Endothelial cell of umbilical vein (primary cell): ENCODE measurements at regions not wholly inside any gene's neighbourhood (a gene's known extent, or its start where the extent isn't known, plus 50 kb on each side); places are given as distances from the start of the nearest gene placed in this dataset.

Experiments used
- BruUV-seq: library from RNA; stranded (reverse); fragments of 400-500 nt; replicated peaks from 2 replicates; lab custom pipeline; 2021; lab: Mats Ljungman, UMichigan
- CTCF ChIA-PET: fragments of 300-600, 350-600 bp; sonication (Branson Sonifier 250); formaldehyde crosslinking; loops from one replicate; lab custom pipeline; 2021; ENCODE audit warnings: antibody characterized with exemption, inconsistent platforms; lab: Charles Lee
- POLR2A ChIA-PET: fragments of 300-600, 350-600 bp; sonication (Branson Sonifier 250); formaldehyde crosslinking; loops from one replicate; lab custom pipeline; 2021; ENCODE audit warnings: antibody characterized with exemption, inconsistent platforms; lab: Charles Lee
- DNase-seq: peaks from one replicate; pipeline ENCODE4 v3.0.0-alpha.2; 2011; ENCODE audit warnings: low read depth, low spot score
- FAIRE-seq: peaks from 2 replicates; lab custom pipeline; 2011; peaks lifted over from hg19 to GRCh38; lab: Jason Lieb, UNC
- H2AFZ ChIP-seq: 2 replicates; pipeline ENCODE4 v1.6.0; 2012; ENCODE audit warnings: low read depth, low read length, control low read depth, inconsistent platforms
- H3K27ac ChIP-seq: 2 replicates; pipeline ENCODE4 v1.5.1; 2011; ENCODE audit warnings: low read depth, mild to moderate bottlenecking, control low read depth, low read length, moderate library complexity; ENCODE audit not compliant: insufficient read depth
- H3K27me3 ChIP-seq, 2 experiments: 2 replicates each; pipeline versions ENCODE4 v1.6.0 to v1.6.1; 2011; ENCODE audit warnings: low read length in 2 of 2, mixed read lengths in 1 of 2; ENCODE audit not compliant: control insufficient read depth in 2 of 2, insufficient read depth in 2 of 2
- H3K36me3 ChIP-seq, 2 experiments: 2 replicates in 1 of 2; 3 replicates in 1 of 2; pipeline ENCODE4 v1.5.1; 2011; ENCODE audit warnings: low read length in 2 of 2, mild to moderate bottlenecking in 1 of 2, moderate library complexity in 1 of 2; ENCODE audit not compliant: control insufficient read depth in 2 of 2, insufficient read depth in 2 of 2; ENCODE audit errors: extremely low read depth in 1 of 2
- H3K4me1 ChIP-seq: 3 replicates; pipeline ENCODE4 v1.5.1; 2011; ENCODE audit warnings: mild to moderate bottlenecking, low read length; ENCODE audit not compliant: control insufficient read depth, insufficient read depth; ENCODE audit errors: extremely low read depth
- H3K4me2 ChIP-seq: 2 replicates; pipeline ENCODE4 v1.6.1; 2011; ENCODE audit warnings: low read length, control low read depth, mixed read lengths; ENCODE audit not compliant: insufficient read depth
- H3K4me3 ChIP-seq, 3 experiments: fragments of 200-600 bp in 1 of 3; sonication (generic), shearing (Covaris generic) in 1 of 3; replicated peaks in 1 of 3; 2 replicates each; pipeline ENCODE4 v1.5.1; 2011 to 2016; ENCODE audit warnings: control low read depth in 3 of 3, low read length in 3 of 3, mild to moderate bottlenecking in 2 of 3, inconsistent platforms in 1 of 3, low read depth in 1 of 3, moderate library complexity in 1 of 3; ENCODE audit not compliant: insufficient read depth in 1 of 3
- H3K79me2 ChIP-seq: 2 replicates; pipeline ENCODE4 v1.6.0; 2012; ENCODE audit warnings: low read length, inconsistent platforms; ENCODE audit not compliant: control insufficient read depth, insufficient read depth
- H3K9ac ChIP-seq: replicated peaks from 2 replicates; pipeline ENCODE3; 2011; ENCODE audit warnings: low read length, control low read depth; ENCODE audit not compliant: insufficient read depth; ENCODE audit errors: extremely low read depth
- H3K9me1 ChIP-seq: replicated peaks from 3 replicates; pipeline ENCODE4 v1.6.0; 2011; ENCODE audit warnings: mild to moderate bottlenecking, low read length; ENCODE audit not compliant: control insufficient read depth, insufficient read depth; ENCODE audit errors: extremely low read depth
- H3K9me3 ChIP-seq: replicated peaks from 2 replicates; pipeline ENCODE4 v1.5.1; 2012; ENCODE audit warnings: low read length, inconsistent platforms; ENCODE audit not compliant: control insufficient read depth, insufficient read depth
- H4K20me1 ChIP-seq: replicated peaks from 2 replicates; pipeline ENCODE3; 2011; ENCODE audit warnings: mild to moderate bottlenecking, low read length; ENCODE audit not compliant: control insufficient read depth, insufficient read depth; ENCODE audit errors: extremely low read depth
- JUN ChIP-seq: IDR thresholded peaks from 2 replicates; pipeline ENCODE4 v1.6.1; 2011; ENCODE audit warnings: borderline replicate concordance, low read depth; ENCODE audit not compliant: insufficient read length, insufficient read depth
- MYC ChIP-seq: IDR thresholded peaks from one replicate; pipeline ENCODE4 v1.6.1; 2011; ENCODE audit warnings: mild to moderate bottlenecking, low read depth, low read length
- POLR2A ChIP-seq: IDR thresholded peaks from 2 replicates; pipeline ENCODE4 v1.6.1; 2012; ENCODE audit warnings: low read depth, mild to moderate bottlenecking, control low read depth, low read length
- POLR2AphosphoS5 ChIP-seq: IDR thresholded peaks from 2 replicates; pipeline ENCODE4 v1.6.1; 2012; ENCODE audit warnings: low read depth, mild to moderate bottlenecking, control low read depth, low read length, moderate library complexity; ENCODE audit not compliant: insufficient read depth
- dilution Hi-C: fragments of 300-500 bp; cut with MboI; formaldehyde crosslinking; loops from one replicate; pipeline ENCODE4 v1.15.0; 2019; ENCODE audit warnings: low sequenced_read_pairs; ENCODE audit not compliant: extremely low pct_ligation_motif_present
- intact Hi-C: fragments of 100-400 bp; cut with micrococcal nuclease; formaldehyde crosslinking; loops from one replicate; pipeline ENCODE4 v1.10.0; 2022
- TF ChIP-seq, protein P1 (sequence below), 2 donors: IDR thresholded peaks; 1 replicate in 1 of 2; 2 replicates in 1 of 2; pipeline ENCODE4 v1.5.1; 2011; ENCODE audit warnings: low read length in 2 of 2, mild to moderate bottlenecking in 2 of 2, moderate library complexity in 2 of 2, control low read depth in 1 of 2, inconsistent platforms in 1 of 2, low read depth in 1 of 2; ENCODE audit not compliant: insufficient read depth in 1 of 2; ENCODE audit errors: extremely low read depth in 1 of 2

DNA sequence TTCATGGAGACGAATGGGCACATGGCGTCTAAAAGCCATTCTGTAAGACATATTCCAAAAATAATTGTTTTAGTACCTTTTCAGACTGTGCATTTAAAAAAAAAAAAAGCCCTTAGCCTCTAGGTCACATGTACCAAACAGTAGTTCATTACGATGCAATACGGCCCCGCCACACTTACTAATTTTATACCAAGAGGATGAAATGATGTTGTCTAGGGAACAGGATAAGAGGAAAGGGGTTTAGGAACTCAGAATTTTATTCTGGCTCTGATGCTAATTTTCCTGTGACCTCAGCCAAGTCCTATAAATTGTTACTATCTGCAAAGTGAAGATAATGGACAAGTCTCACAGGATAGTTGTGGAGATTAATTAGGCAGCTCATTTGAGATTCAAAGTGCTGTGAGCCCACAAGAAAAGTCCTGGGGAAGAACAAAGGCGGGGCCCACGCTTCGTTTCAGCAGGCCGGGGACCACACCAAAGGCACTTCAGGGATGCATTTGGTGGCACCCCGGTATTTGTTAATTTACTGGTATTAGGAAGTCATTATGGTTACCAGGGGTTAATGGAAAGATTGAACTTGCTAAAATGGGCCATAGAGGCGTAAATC is 511.1 kb downstream of the IRS2 start:
- POLR2A ChIA-PET: no interaction called here
- CTCF ChIA-PET: interaction anchor here (3.0 kb wide), 1 partner anchor 120 kb away, joined by 8 read pairs; no protein-coding TSS in a partner anchor
- no peak for FAIRE-seq
- Histone ChIP-seq H3K79me2 (no peaks in the 10 kb centered on the region), H3K27ac (peak overlapping the region; percentile 85), H4K20me1 (no peaks in the 10 kb centered on the region), H3K9me3 (no peaks in the 10 kb centered on the region), H3K4me3 (no peak overlapping the region), H2AFZ (no peak overlapping the region), H3K9me1 (no peaks in the 10 kb centered on the region), H3K4me1 (peaks cover 27% of the 10 kb centered on the region), H3K36me3 (no peaks in the 10 kb centered on the region), H3K4me2 (no peak overlapping the region), H3K27me3 (no peaks in the 10 kb centered on the region), H3K9ac (peak overlapping the region; percentile 63)
- DNase-seq: no peak
- TF ChIP-seq JUN: no peak
- dilution Hi-C loops (no loop called here), intact Hi-C loops (loop anchor here (2.0 to 10.0 kb wide), 2 partner anchors 510 to 852 kb away; partner anchors contain the start of gene IRS2)
- BruUV-seq: no TSS peak

GRCh38 chr13:109274188-109274821 is 512.1 kb downstream of the IRS2 start:
- dilution Hi-C loops: no loop called here

More at GRCh38 chr13:109274188-109274821, 512.1 kb downstream of the IRS2 start:
- intact Hi-C loops: loop anchor here (1.0 to 10.0 kb wide), 9 partner anchors 31 to 852 kb away; partner anchors contain the start of gene IRS2
- Histone ChIP-seq H3K27ac (peak overlapping the region; percentile 85), H4K20me1 (no peaks in the 10 kb centered on the region), H3K4me2 (peak overlapping the region; percentile 36), H3K27me3 (no peaks in the 10 kb centered on the region), H3K9me1 (no peaks in the 10 kb centered on the region), H3K9me3 (no peaks in the 10 kb centered on the region), H3K9ac (peak overlapping the region; percentile 63), H3K79me2 (no peaks in the 10 kb centered on the region), H3K4me3 (no peak overlapping the region), H3K36me3 (no peaks in the 10 kb centered on the region), H2AFZ (no peak overlapping the region), H3K4me1 (peaks cover 27% of the 10 kb centered on the region)
- ChIA-PET POLR2A (interaction anchor here (1.0 kb wide), 1 partner anchor 118 kb away, joined by 4 read pairs; no protein-coding TSS in a partner anchor), CTCF (interaction anchor here (1.0 to 3.0 kb wide), 6 partner anchors 8 to 128 kb away, joined by 3 to 8 read pairs (median 4); no protein-coding TSS in a partner anchor)
- FAIRE-seq: peak; percentile 68
- TF ChIP-seq POLR2AphosphoS5: peak; percentile 26
- TF ChIP-seq, protein P1, sequence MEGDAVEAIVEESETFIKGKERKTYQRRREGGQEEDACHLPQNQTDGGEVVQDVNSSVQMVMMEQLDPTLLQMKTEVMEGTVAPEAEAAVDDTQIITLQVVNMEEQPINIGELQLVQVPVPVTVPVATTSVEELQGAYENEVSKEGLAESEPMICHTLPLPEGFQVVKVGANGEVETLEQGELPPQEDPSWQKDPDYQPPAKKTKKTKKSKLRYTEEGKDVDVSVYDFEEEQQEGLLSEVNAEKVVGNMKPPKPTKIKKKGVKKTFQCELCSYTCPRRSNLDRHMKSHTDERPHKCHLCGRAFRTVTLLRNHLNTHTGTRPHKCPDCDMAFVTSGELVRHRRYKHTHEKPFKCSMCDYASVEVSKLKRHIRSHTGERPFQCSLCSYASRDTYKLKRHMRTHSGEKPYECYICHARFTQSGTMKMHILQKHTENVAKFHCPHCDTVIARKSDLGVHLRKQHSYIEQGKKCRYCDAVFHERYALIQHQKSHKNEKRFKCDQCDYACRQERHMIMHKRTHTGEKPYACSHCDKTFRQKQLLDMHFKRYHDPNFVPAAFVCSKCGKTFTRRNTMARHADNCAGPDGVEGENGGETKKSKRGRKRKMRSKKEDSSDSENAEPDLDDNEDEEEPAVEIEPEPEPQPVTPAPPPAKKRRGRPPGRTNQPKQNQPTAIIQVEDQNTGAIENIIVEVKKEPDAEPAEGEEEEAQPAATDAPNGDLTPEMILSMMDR (IDR thresholded peaks at IDR 0.05; ENCODE audit: extremely low read depth in 1 of 2, insufficient read depth in 1 of 2, low read depth in 1 of 2, low read length in 2 of 2): no peak
- TF ChIP-seq MYC: no peak
- TF ChIP-seq POLR2A: no peak
- peak; percentile 13 for TF ChIP-seq JUN
- BruUV-seq: no TSS peak
- DNase-seq: peak; percentile 24
